Astrocyte (in vitro differentiated cells and primary cell): ENCODE measurements at regions not wholly inside any gene's neighbourhood (a gene's known extent, or its start where the extent isn't known, plus 50 kb on each side); places are given as distances from the start of the nearest gene placed in this dataset.
A peak's percentile ranks its signal among the peaks of the same experiment; 100 is the strongest.

Source experiments
- DNase-seq: peaks from one replicate; pipeline ENCODE4 v3.0.0-alpha.2; 2010; ENCODE audit warnings: low read depth
- FAIRE-seq: peaks from 2 replicates; lab custom pipeline; 2011; peaks lifted over from hg19 to GRCh38; lab: Jason Lieb, UNC
- H2AFZ ChIP-seq: 2 replicates; pipeline ENCODE4 v1.6.0; 2012; ENCODE audit warnings: low read depth, low read length, inconsistent platforms
- H3K27ac ChIP-seq: 2 replicates; pipeline ENCODE4 v1.5.1; 2011; ENCODE audit warnings: low read depth, low read length, inconsistent platforms
- H3K27me3 ChIP-seq: 2 replicates; pipeline ENCODE4 v1.6.0; 2011; ENCODE audit warnings: low read length, inconsistent platforms; ENCODE audit not compliant: insufficient read depth
- H3K36me3 ChIP-seq: 2 replicates; pipeline ENCODE4 v1.5.1; 2011; ENCODE audit warnings: low read length, inconsistent platforms; ENCODE audit not compliant: insufficient read depth
- H3K4me1 ChIP-seq: 2 replicates; pipeline ENCODE4 v1.5.1; 2011; ENCODE audit warnings: low read length, inconsistent platforms; ENCODE audit not compliant: insufficient read depth
- H3K4me2 ChIP-seq: 2 replicates; pipeline ENCODE4 v1.6.0; 2012; ENCODE audit warnings: low read length, inconsistent platforms
- H3K4me3 ChIP-seq: 2 replicates; pipeline ENCODE4 v1.5.1; 2011; ENCODE audit warnings: low read depth, mild to moderate bottlenecking, low read length, inconsistent platforms; ENCODE audit not compliant: insufficient read depth
- H3K79me2 ChIP-seq: 2 replicates; pipeline ENCODE4 v1.6.0; 2012; ENCODE audit warnings: mild to moderate bottlenecking, low read length, inconsistent platforms; ENCODE audit not compliant: insufficient read depth
- H3K9ac ChIP-seq: 2 replicates; pipeline ENCODE4 v1.6.0; 2012; ENCODE audit warnings: mild to moderate bottlenecking, low read length, inconsistent platforms
- H3K9me3 ChIP-seq: 2 replicates; pipeline ENCODE4 v1.5.1; 2012; ENCODE audit warnings: low read depth, mild to moderate bottlenecking, low read length, inconsistent platforms; ENCODE audit not compliant: insufficient read depth
- H4K20me1 ChIP-seq: 2 replicates; pipeline ENCODE4 v1.6.0; 2012; ENCODE audit warnings: low read length, inconsistent platforms; ENCODE audit not compliant: insufficient read depth
- H3K27ac Mint-ChIP-seq: one replicate; pipeline ENCODE4 v1.8.0; 2021; ENCODE audit warnings: mild to moderate bottlenecking, mixed read lengths; ENCODE audit not compliant: unreplicated experiment
- H3K27me3 Mint-ChIP-seq: one replicate; pipeline ENCODE4 v1.8.0; 2021; ENCODE audit warnings: low read depth, mixed read lengths; ENCODE audit not compliant: unreplicated experiment
- H3K36me3 Mint-ChIP-seq: one replicate; pipeline ENCODE4 v1.8.0; 2021; ENCODE audit warnings: low read depth, mixed read lengths; ENCODE audit not compliant: unreplicated experiment
- H3K4me1 Mint-ChIP-seq: one replicate; pipeline ENCODE4 v1.8.0; 2021; ENCODE audit warnings: low read depth, mixed read lengths; ENCODE audit not compliant: unreplicated experiment
- H3K4me3 Mint-ChIP-seq: one replicate; pipeline ENCODE4 v1.8.0; 2021; ENCODE audit warnings: mild to moderate bottlenecking, moderate library complexity, mixed read lengths; ENCODE audit not compliant: unreplicated experiment
- H3K9me3 Mint-ChIP-seq: one replicate; pipeline ENCODE4 v1.8.0; 2021; ENCODE audit warnings: mild to moderate bottlenecking, mixed read lengths; ENCODE audit not compliant: unreplicated experiment
- CTCF ChIP-seq: IDR thresholded peaks from 2 replicates; pipeline ENCODE4 v1.5.1; 2011; ENCODE audit warnings: low read depth, mild to moderate bottlenecking, inconsistent platforms, low read length, moderate library complexity; ENCODE audit not compliant: insufficient read depth
- EZH2 ChIP-seq: IDR thresholded peaks from 2 replicates; pipeline ENCODE4 v1.6.1; 2012; ENCODE audit warnings: mild to moderate bottlenecking, low read length, inconsistent platforms; ENCODE audit not compliant: insufficient read depth

GRCh38 chr11:131193031-131193501 lies 177.3 kb upstream of the NTM start:
- H3K4me1 ChIP-seq, result peaks cover 7% of the 10 kb centered on the region
- DNase-seq (no peak), FAIRE-seq (no peak)
- H3K36me3 ChIP-seq, result no peaks in the 10 kb centered on the region
- no peak overlapping the region for H3K4me2 ChIP-seq
- no peak overlapping the region for H3K4me3 ChIP-seq
- H3K27ac ChIP-seq, result no peak overlapping the region
- no peak overlapping the region for H3K9ac ChIP-seq
- no peak overlapping the region for H2AFZ ChIP-seq
- TF ChIP-seq CTCF, result no peak
- TF ChIP-seq EZH2, result no peak
- peaks cover 64% of the 10 kb centered on the region for H3K27me3 Mint-ChIP-seq
- H3K27ac Mint-ChIP-seq, result no peak overlapping the region
- no peaks in the 10 kb centered on the region for H3K79me2 ChIP-seq
- H3K27me3 ChIP-seq, result peaks cover 24% of the 10 kb centered on the region
- no peak overlapping the region for H3K4me3 Mint-ChIP-seq
- no peaks in the 10 kb centered on the region for H3K36me3 Mint-ChIP-seq
- H3K9me3 ChIP-seq, result no peaks in the 10 kb centered on the region
- peaks cover 2% of the 10 kb centered on the region for H3K4me1 Mint-ChIP-seq
- H3K9me3 Mint-ChIP-seq, result peaks cover 3% of the 10 kb centered on the region
- no peaks in the 10 kb centered on the region for H4K20me1 ChIP-seq

GRCh38 chr11:131194726-131195125 lies 175.7 kb upstream of the NTM start:
- Histone ChIP-seq H3K27ac (no peak overlapping the region), H2AFZ (no peak overlapping the region), H3K4me3 (no peak overlapping the region), H4K20me1 (no peaks in the 10 kb centered on the region), H3K27me3 (peaks cover 24% of the 10 kb centered on the region), H3K9me3 (no peaks in the 10 kb centered on the region), H3K79me2 (no peaks in the 10 kb centered on the region), H3K4me2 (no peak overlapping the region), H3K4me1 (peaks cover 7% of the 10 kb centered on the region), H3K36me3 (no peaks in the 10 kb centered on the region), H3K9ac (no peak overlapping the region)
- DNase-seq (no peak), FAIRE-seq (no peak)
- TF ChIP-seq CTCF, result no peak
- no peak for TF ChIP-seq EZH2
- Mint-ChIP-seq H3K27ac (no peak overlapping the region), H3K36me3 (no peaks in the 10 kb centered on the region), H3K27me3 (peaks cover 65% of the 10 kb centered on the region), H3K4me1 (no peaks in the 10 kb centered on the region), H3K9me3 (peaks cover 5% of the 10 kb centered on the region), H3K4me3 (no peak overlapping the region)

GRCh38 chr11:131195661-131196517 lies 174.5 kb upstream of the NTM start:
- peak; percentile 35 for DNase-seq
- Mint-ChIP-seq H3K27me3 (peaks cover 61% of the 10 kb centered on the region), H3K36me3 (no peaks in the 10 kb centered on the region), H3K9me3 (peaks cover 5% of the 10 kb centered on the region), H3K27ac (no peak overlapping the region), H3K4me1 (no peaks in the 10 kb centered on the region), H3K4me3 (no peak overlapping the region)
- Histone ChIP-seq H3K4me2 (peak overlapping the region; percentile 71), H3K27me3 (peaks cover 24% of the 10 kb centered on the region), H3K4me1 (peaks cover 7% of the 10 kb centered on the region), H3K9ac (no peak overlapping the region), H4K20me1 (no peaks in the 10 kb centered on the region), H3K9me3 (no peaks in the 10 kb centered on the region), H3K27ac (no peak overlapping the region), H3K79me2 (no peaks in the 10 kb centered on the region), H3K4me3 (peak overlapping the region; percentile 23), H3K36me3 (no peaks in the 10 kb centered on the region), H2AFZ (peak overlapping the region; percentile 26)
- TF ChIP-seq EZH2 (no peak), CTCF (no peak)
- no peak for FAIRE-seq
